Nephron progenitor cell (in vitro differentiated cells): ENCODE measurements at regions not wholly inside any gene's neighbourhood (a gene's known extent, or its start where the extent isn't known, plus 50 kb on each side); places are given as distances from the start of the nearest gene placed in this dataset.
A peak's percentile ranks its signal among the peaks of the same experiment; 100 is the strongest.

Source experiments
- DNase-seq: peaks from one replicate; pipeline ENCODE4 v3.0.0; 2021
- H3K27ac Mint-ChIP-seq: 2 replicates; pipeline ENCODE4 v1.8.0; 2021; ENCODE audit warnings: mild to moderate bottlenecking, moderate library complexity, mixed read lengths
- H3K27me3 Mint-ChIP-seq: 2 replicates; pipeline ENCODE4 v1.8.0; 2021; ENCODE audit warnings: mild to moderate bottlenecking, low read depth, mixed read lengths; ENCODE audit not compliant: poor library complexity
- H3K36me3 Mint-ChIP-seq: 2 replicates; pipeline ENCODE4 v1.8.0; 2021; ENCODE audit warnings: low read depth, mixed read lengths
- H3K4me1 Mint-ChIP-seq: 2 replicates; pipeline ENCODE4 v1.8.0; 2021; ENCODE audit warnings: mixed read lengths
- H3K4me3 Mint-ChIP-seq: 2 replicates; pipeline ENCODE4 v1.8.0; 2021; ENCODE audit warnings: mild to moderate bottlenecking, moderate library complexity, mixed read lengths
- H3K9me3 Mint-ChIP-seq: 2 replicates; pipeline ENCODE4 v1.8.0; 2021; ENCODE audit warnings: mild to moderate bottlenecking, moderate library complexity, mixed read lengths
- TF ChIP-seq, protein P1 (sequence below): fragments of 200-600 bp; sonication (generic); IDR thresholded peaks from 2 replicates; pipeline ENCODE4 v1.5.0; 2021; ENCODE audit warnings: antibody characterized with exemption

DNA sequence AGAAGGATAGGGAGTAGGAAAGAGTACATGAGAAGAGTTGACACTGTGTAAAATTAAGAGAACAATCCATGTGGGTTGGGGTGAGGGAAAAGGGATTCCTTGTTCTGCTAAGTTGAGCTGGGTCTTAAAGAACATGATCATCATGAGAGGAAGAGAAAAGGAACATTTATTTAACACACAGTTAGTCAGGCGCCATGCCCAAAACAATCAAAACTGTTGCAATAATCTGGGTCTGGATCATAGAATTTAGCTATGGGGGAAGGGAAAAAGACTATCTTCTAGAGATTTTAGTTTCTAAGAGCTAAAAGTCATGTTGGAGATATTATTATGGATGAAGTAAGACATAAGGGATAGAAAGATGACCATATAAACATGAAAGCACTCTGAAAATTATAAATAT lies 178.9 kb downstream of the SEM1 start:
- Mint-ChIP-seq H3K4me1 (peaks cover 10% of the 10 kb centered on the region), H3K36me3 (no peaks in the 10 kb centered on the region), H3K27me3 (peaks cover 4% of the 10 kb centered on the region), H3K27ac (no peak overlapping the region), H3K4me3 (no peak overlapping the region), H3K9me3 (no peaks in the 10 kb centered on the region)
- DNase-seq = no peak
- TF ChIP-seq, protein P1, sequence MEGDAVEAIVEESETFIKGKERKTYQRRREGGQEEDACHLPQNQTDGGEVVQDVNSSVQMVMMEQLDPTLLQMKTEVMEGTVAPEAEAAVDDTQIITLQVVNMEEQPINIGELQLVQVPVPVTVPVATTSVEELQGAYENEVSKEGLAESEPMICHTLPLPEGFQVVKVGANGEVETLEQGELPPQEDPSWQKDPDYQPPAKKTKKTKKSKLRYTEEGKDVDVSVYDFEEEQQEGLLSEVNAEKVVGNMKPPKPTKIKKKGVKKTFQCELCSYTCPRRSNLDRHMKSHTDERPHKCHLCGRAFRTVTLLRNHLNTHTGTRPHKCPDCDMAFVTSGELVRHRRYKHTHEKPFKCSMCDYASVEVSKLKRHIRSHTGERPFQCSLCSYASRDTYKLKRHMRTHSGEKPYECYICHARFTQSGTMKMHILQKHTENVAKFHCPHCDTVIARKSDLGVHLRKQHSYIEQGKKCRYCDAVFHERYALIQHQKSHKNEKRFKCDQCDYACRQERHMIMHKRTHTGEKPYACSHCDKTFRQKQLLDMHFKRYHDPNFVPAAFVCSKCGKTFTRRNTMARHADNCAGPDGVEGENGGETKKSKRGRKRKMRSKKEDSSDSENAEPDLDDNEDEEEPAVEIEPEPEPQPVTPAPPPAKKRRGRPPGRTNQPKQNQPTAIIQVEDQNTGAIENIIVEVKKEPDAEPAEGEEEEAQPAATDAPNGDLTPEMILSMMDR = no peak

DNA sequence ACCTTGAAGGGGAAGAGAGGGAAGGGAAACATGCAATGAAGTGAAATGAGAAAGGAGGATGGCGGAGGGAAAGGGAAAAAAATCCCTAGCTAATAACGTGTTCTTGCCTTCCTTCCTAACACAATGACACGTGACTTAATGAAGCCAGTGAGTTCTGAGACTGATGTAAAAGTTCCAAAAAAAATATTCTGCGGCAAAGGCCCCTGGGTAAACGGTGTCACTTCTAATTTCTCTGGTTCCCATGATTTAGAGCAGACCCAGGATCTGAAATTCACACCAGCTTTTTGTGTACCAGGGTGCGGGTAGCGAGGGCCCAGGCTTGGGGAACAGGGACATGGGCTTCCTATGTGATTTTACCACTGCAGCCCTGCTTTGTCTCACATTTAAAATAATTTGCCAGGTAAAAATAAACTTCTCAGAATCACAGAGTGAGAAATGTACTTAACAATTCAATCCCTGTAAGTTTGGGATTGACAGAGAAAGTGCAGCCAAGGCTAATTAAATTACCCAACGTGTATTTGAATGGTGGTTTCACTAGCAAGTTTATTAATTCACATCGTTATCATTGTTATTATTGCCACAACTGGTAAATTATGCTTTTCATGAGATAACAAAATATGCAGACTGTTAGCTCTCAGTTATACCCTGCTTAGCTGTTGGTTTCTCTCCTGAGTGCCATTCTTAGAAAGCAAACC lies 182.4 kb downstream of the SEM1 start:
- H3K4me1 Mint-ChIP-seq = peaks cover 16% of the 10 kb centered on the region
- H3K9me3 Mint-ChIP-seq = no peaks in the 10 kb centered on the region
- no peaks in the 10 kb centered on the region for H3K36me3 Mint-ChIP-seq
- H3K27ac Mint-ChIP-seq = peak overlapping the region; percentile 12
- DNase-seq = no peak
- TF ChIP-seq, protein P1 = no peak
- no peak overlapping the region for H3K4me3 Mint-ChIP-seq
- H3K27me3 Mint-ChIP-seq = peaks cover 4% of the 10 kb centered on the region

- H3K9me3 Mint-ChIP-seq = no peaks in the 10 kb centered on the region
- TF ChIP-seq, protein P1 = no peak
- H3K27me3 Mint-ChIP-seq = peaks cover 4% of the 10 kb centered on the region
- H3K36me3 Mint-ChIP-seq = no peaks in the 10 kb centered on the region
- peak overlapping the region; percentile 18 for H3K27ac Mint-ChIP-seq
- H3K4me1 Mint-ChIP-seq = peaks cover 16% of the 10 kb centered on the region
- DNase-seq = no peak
- no peak overlapping the region for H3K4me3 Mint-ChIP-seq
Observed at GRCh38 chr7:96526496-96526895, 183.2 kb downstream of the SEM1 start.

DNA sequence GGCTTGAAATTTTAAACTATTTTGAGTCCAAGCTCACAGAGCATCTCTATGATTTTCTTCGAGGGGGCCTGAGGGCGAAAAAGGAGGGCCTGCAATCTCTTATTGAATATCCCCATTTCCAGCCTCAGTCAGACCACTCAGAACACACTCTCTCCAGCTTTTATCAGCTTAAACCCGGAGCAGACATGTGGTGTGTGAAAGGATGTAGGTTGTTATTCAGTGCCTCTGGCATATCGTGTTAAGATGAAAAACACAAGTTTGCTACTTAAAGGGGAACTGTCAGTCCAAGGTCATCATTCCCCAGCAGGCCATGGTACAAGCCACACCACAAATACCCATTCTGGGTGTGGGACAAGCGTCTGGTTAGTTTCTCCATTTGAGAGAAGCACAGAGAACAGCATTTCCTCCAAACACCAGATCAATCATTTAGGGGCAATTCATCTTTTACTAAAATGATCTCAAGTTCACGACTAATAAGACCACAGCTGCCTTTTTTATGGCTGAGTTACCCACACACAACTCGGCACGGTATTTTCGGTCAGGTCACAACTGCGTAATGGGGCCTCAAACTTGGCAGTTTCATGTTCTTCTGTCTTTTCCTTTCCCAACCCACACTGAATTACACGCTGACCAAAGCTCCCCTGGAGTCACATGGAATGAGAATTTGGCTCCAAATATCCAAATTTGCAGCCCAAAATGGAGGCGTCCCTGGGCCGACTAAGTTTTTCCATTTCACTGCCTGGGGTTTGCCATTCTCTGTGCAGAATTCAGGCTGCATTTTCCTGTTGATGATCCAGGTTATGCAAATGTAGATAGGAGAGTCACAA lies 188.4 kb downstream of the SEM1 start:
- H3K27ac Mint-ChIP-seq = no peak overlapping the region
- TF ChIP-seq, protein P1 = no peak
- H3K4me3 Mint-ChIP-seq = no peak overlapping the region
- no peaks in the 10 kb centered on the region for H3K27me3 Mint-ChIP-seq
- H3K4me1 Mint-ChIP-seq = peaks cover 9% of the 10 kb centered on the region
- H3K9me3 Mint-ChIP-seq = no peaks in the 10 kb centered on the region
- DNase-seq = no peak
- no peaks in the 10 kb centered on the region for H3K36me3 Mint-ChIP-seq

GRCh38 chr7:96508371-96508770 lies 186.5 kb upstream of the SLC25A13 start:
- DNase-seq = no peak
- no peaks in the 10 kb centered on the region for H3K4me1 Mint-ChIP-seq
- H3K36me3 Mint-ChIP-seq = no peaks in the 10 kb centered on the region
- H3K27ac Mint-ChIP-seq = no peak overlapping the region
- no peak overlapping the region for H3K4me3 Mint-ChIP-seq
- TF ChIP-seq, protein P1 = no peak
- peaks cover 6% of the 10 kb centered on the region for H3K27me3 Mint-ChIP-seq
- no peaks in the 10 kb centered on the region for H3K9me3 Mint-ChIP-seq
